ENCODE measurements at regions not wholly inside any gene's neighbourhood (a gene's known extent, or its start where the extent isn't known, plus 50 kb on each side); places are given as distances from the start of the nearest gene placed in this dataset.

- H2AFZ ChIP-seq (ENCODE audit: low read depth, low read length) = no peak overlapping the region
- no peak overlapping the region for H3K4me2 ChIP-seq (ENCODE audit: insufficient read depth, low read length)
- no peaks in the 10 kb centered on the region; the same call in 2 of the 3 replicates for H3K36me3 ChIP-seq (ENCODE audit: control insufficient read depth, insufficient read depth, low read length)
- no peaks in the 10 kb centered on the region for H3K79me2 ChIP-seq (ENCODE audit: control insufficient read depth, insufficient read depth, low read length)
- intact Hi-C loops (cut with micrococcal nuclease) (no loop called here), in situ Hi-C loops (cut with MboI) (no loop called here)
- H3K27me3 ChIP-seq (ENCODE audit: control insufficient read depth in 2 of 2, insufficient read depth in 2 of 2, low read length in 2 of 2) = no peaks in the 10 kb centered on the region
- H3K9ac ChIP-seq (ENCODE audit: insufficient read depth in 1 of 2, low read depth in 2 of 2, low read length in 2 of 2) = no peak overlapping the region
- H4K20me1 ChIP-seq (replicated peaks; ENCODE audit: control insufficient read depth, insufficient read depth, low read length) = no peaks in the 10 kb centered on the region
- no peaks in the 10 kb centered on the region for H3K4me1 ChIP-seq (replicated peaks in 1 of 2; ENCODE audit: control insufficient read depth in 2 of 2, insufficient read depth in 2 of 2, low read length in 2 of 2)
- no peaks in the 10 kb centered on the region for H3K9me3 ChIP-seq (replicated peaks; ENCODE audit: control insufficient read depth, insufficient read depth, low read depth, low read length)
- FAIRE-seq (no peak), DNase-seq (ENCODE audit: extremely low read depth in 1 of 4, low spot score in 3 of 4) (no peak), ATAC-seq (no peak)
- POLR2A ChIA-PET = no interaction called here
- H3K27ac ChIP-seq (ENCODE audit: extremely low read depth, low read depth, low read length) = no peak overlapping the region
- CTCF ChIA-PET (ENCODE audit: low intra/inter-chr PET ratio) = no interaction called here
- no peaks in the 10 kb centered on the region for H3K9me1 ChIP-seq (ENCODE audit: control insufficient read depth, insufficient read depth, low read length)
- BruUV-seq (replicated peaks) = no TSS peak
- TF ChIP-seq, protein P1, sequence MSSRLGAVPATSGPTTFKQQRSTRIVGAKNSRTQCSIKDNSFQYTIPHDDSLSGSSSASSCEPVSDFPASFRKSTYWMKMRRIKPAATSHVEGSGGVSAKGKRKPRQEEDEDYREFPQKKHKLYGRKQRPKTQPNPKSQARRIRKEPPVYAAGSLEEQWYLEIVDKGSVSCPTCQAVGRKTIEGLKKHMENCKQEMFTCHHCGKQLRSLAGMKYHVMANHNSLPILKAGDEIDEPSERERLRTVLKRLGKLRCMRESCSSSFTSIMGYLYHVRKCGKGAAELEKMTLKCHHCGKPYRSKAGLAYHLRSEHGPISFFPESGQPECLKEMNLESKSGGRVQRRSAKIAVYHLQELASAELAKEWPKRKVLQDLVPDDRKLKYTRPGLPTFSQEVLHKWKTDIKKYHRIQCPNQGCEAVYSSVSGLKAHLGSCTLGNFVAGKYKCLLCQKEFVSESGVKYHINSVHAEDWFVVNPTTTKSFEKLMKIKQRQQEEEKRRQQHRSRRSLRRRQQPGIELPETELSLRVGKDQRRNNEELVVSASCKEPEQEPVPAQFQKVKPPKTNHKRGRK (tag; IDR thresholded peaks at IDR 0.05) = no peak
- TF ChIP-seq HDAC1 (IDR thresholded peaks at IDR 0.05) (no peak), FUS (optimal IDR thresholded peaks at IDR 0.05; ENCODE audit: low read depth, low read length) (no peak), HDAC2 (IDR thresholded peaks at IDR 0.05) (no peak), MTA2 (IDR thresholded peaks at IDR 0.05; ENCODE audit: low read depth) (no peak), FOS (IDR thresholded peaks at IDR 0.05; ENCODE audit: extremely low read depth, insufficient read length) (no peak), KHSRP (IDR thresholded peaks at IDR 0.05) (no peak), FOXM1 (IDR thresholded peaks at IDR 0.05; ENCODE audit: low read depth) (no peak), FOXM1 (CRISPR knock-in tag; IDR thresholded peaks at IDR 0.05; ENCODE audit: low read depth) (no peak), SNRNP70 (optimal IDR thresholded peaks at IDR 0.05; ENCODE audit: low read depth, low read length) (no peak), ZBTB9 (CRISPR knock-in tag; IDR thresholded peaks at IDR 0.05) (no peak), TCF3 (CRISPR knock-in tag; IDR thresholded peaks at IDR 0.05) (no peak)
- WGBS (ENCODE audit: insufficient coverage, low coverage, missing lambda C conversion rate) = 0% methylated on average over 1 of the region's 1 CpG
- no peak overlapping the region for H3K4me3 ChIP-seq
Observed at GRCh38 chr1:193412748-193413147, 226.3 kb upstream of the B3GALT2 start.

Measured in K562 (cell line).